A549 (cell line): ENCODE measurements at regions not wholly inside any gene's neighbourhood (a gene's known extent, or its start where the extent isn't known, plus 50 kb on each side); places are given as distances from the start of the nearest gene placed in this dataset.

Experiments
- ATAC-seq, 2 experiments: fragments of 200-7000 bp in 1 of 2; fragments of >200 bp in 1 of 2; cut with Nextera tagmentation in 1 of 2; cut with Tn5 transposase in 1 of 2; 3 replicates each; pipeline versions ENCODE4 v1.8.0 to v1.9.1; 2018 to 2020; ENCODE audit warnings: mild to moderate bottlenecking in 1 of 2, moderate library complexity in 1 of 2
- CTCF ChIA-PET: fragments of 300-600 bp; sonication (Branson Sonifier 250); formaldehyde crosslinking; extraction: SDS; loops from one replicate; lab custom pipeline; 2021; ENCODE audit warnings: antibody characterized with exemption, inconsistent platforms; lab: Yijun Ruan, JAX
- POLR2A ChIA-PET: fragments of 350-600 bp; formaldehyde crosslinking; extraction: SDS; loops from one replicate; lab custom pipeline; 2021; ENCODE audit warnings: antibody characterized with exemption, inconsistent platforms; lab: Yijun Ruan, JAX
- DNase-seq, 2 experiments: peaks; one replicate each; pipeline versions ENCODE4 v3.0.0 to v3.0.0-alpha.2; 2011 to 2016; ENCODE audit warnings: low read depth in 1 of 2, low spot score in 1 of 2
- FAIRE-seq: peaks from 2 replicates; lab custom pipeline; 2011; peaks lifted over from hg19 to GRCh38; lab: Jason Lieb, UNC
- H3K27ac ChIP-seq, 2 experiments: fragments of >200 bp; sonication (Bioruptor Twin); formaldehyde crosslinking; 3 replicates each; pipeline ENCODE4 v1.5.1; 2016 to 2017
- H3K4me1 ChIP-seq: fragments of >200 bp; sonication (Bioruptor Twin); formaldehyde crosslinking; 3 replicates; pipeline ENCODE4 v1.6.1; 2016
- H3K4me2 ChIP-seq: fragments of >200 bp; sonication (Bioruptor Twin); formaldehyde crosslinking; 3 replicates; pipeline ENCODE4 v1.6.1; 2016
- H3K4me3 ChIP-seq: fragments of >200 bp; sonication (Bioruptor Twin); formaldehyde crosslinking; 3 replicates; pipeline ENCODE4 v1.5.1; 2016
- H3K9me3 ChIP-seq: fragments of >200 bp; sonication (Bioruptor Twin); formaldehyde crosslinking; 3 replicates; pipeline ENCODE4 v1.6.1; 2016
- CHD4 ChIP-seq: fragments of 200-600 bp; sonication (generic); IDR thresholded peaks from 2 replicates; pipeline ENCODE4 v1.6.1; 2016; ENCODE audit warnings: antibody characterized with exemption, mild to moderate bottlenecking, borderline replicate concordance
- EP300 ChIP-seq, 2 experiments: fragments of >200 bp; sonication (Bioruptor Twin); formaldehyde crosslinking; IDR thresholded peaks; 2 replicates in 1 of 2; 3 replicates in 1 of 2; pipeline ENCODE4 v1.6.1; 2016 to 2017
- ESRRA ChIP-seq: fragments of 150-350 bp; IDR thresholded peaks from 2 replicates; pipeline ENCODE4 v1.6.1; 2014; ENCODE audit warnings: mild to moderate bottlenecking, low read length, borderline replicate concordance
- FOSB ChIP-seq: fragments of 250-450 bp; sonication (Bioruptor Pico); IDR thresholded peaks from 2 replicates; pipeline ENCODE4 v1.5.0; 2020; ENCODE audit warnings: mild to moderate bottlenecking, moderate library complexity
- FOSL2 ChIP-seq, 2 experiments: fragments of 450-650 bp in 1 of 2; fragments of >200 bp in 1 of 2; sonication (Bioruptor Twin) in 1 of 2; formaldehyde crosslinking; IDR thresholded peaks; 2 replicates each; pipeline versions ENCODE4 v1.5.0 to v1.6.1; 2016 to 2020; ENCODE audit warnings: mild to moderate bottlenecking in 1 of 2, moderate library complexity in 1 of 2
- FOXS1 ChIP-seq: fragments of 250-450 bp; sonication (Bioruptor Pico); IDR thresholded peaks from 2 replicates; pipeline ENCODE4 v1.5.0; 2020; ENCODE audit warnings: mild to moderate bottlenecking, moderate library complexity
- HDAC2 ChIP-seq: fragments of 200-600 bp; sonication (generic); IDR thresholded peaks from 2 replicates; pipeline ENCODE4 v1.6.1; 2016
- HOXA7 ChIP-seq: fragments of 250-450 bp; sonication (Bioruptor Pico); IDR thresholded peaks from 2 replicates; pipeline ENCODE4 v1.5.0; 2020; ENCODE audit warnings: mild to moderate bottlenecking, moderate library complexity
- KDM5A ChIP-seq: fragments of 200-600 bp; sonication (generic); IDR thresholded peaks from 2 replicates; pipeline ENCODE4 v1.6.1; 2016; ENCODE audit warnings: antibody characterized with exemption, mild to moderate bottlenecking
- MAFK ChIP-seq: fragments of 450-650 bp; IDR thresholded peaks from 2 replicates; pipeline ENCODE4 v1.6.1; 2014; ENCODE audit not compliant: partially characterized antibody
- PHF8 ChIP-seq: fragments of 200-600 bp; sonication (generic); IDR thresholded peaks from 2 replicates; pipeline ENCODE4 v1.6.1; 2016; ENCODE audit warnings: low read depth, mild to moderate bottlenecking, antibody characterized with exemption, moderate library complexity, borderline replicate concordance
- RAD21 ChIP-seq, 2 experiments: fragments of >200 bp in 1 of 2; sonication (Bioruptor Twin) in 1 of 2; formaldehyde crosslinking in 1 of 2; IDR thresholded peaks in 1 of 2; conservative IDR thresholded peaks in 1 of 2; 2 replicates in 1 of 2; 3 replicates in 1 of 2; pipeline ENCODE4 v1.6.1; 2012 to 2018; ENCODE audit warnings: inconsistent platforms in 1 of 2
- RARB ChIP-seq: fragments of 250-450 bp; sonication (Bioruptor Pico); IDR thresholded peaks from 2 replicates; pipeline ENCODE4 v1.8.0; 2021; ENCODE audit warnings: mild to moderate bottlenecking, moderate library complexity
- RCOR1 ChIP-seq: fragments of 150-350 bp; IDR thresholded peaks from 2 replicates; pipeline ENCODE4 v1.6.1; 2014; ENCODE audit warnings: antibody characterized with exemption, low read length, low read depth
- RNF2 ChIP-seq: fragments of 200-600 bp; sonication (generic); IDR thresholded peaks from 2 replicates; pipeline ENCODE4 v1.6.1; 2016; ENCODE audit warnings: low read depth, mild to moderate bottlenecking, antibody characterized with exemption, moderate library complexity, borderline replicate concordance
- SREBF2 ChIP-seq: fragments of 450-650 bp; IDR thresholded peaks from 2 replicates; pipeline ENCODE4 v1.6.1; 2014; ENCODE audit warnings: mild to moderate bottlenecking, moderate library complexity
- ZC3H11A ChIP-seq: fragments of 450-650 bp; IDR thresholded peaks from 2 replicates; pipeline ENCODE4 v1.6.1; 2014; ENCODE audit warnings: antibody characterized with exemption, mild to moderate bottlenecking
- ZFP36 ChIP-seq: fragments of 450-650 bp; IDR thresholded peaks from 2 replicates; pipeline ENCODE4 v1.6.1; 2014; ENCODE audit warnings: borderline replicate concordance; ENCODE audit not compliant: partially characterized antibody
- ZSCAN20 ChIP-seq: fragments of 250-450 bp; sonication (Bioruptor Pico); IDR thresholded peaks from 2 replicates; pipeline ENCODE4 v1.8.0; 2022; ENCODE audit warnings: mild to moderate bottlenecking, moderate library complexity
- WGBS: methylation state at CpG from one replicate; pipeline ENCODE4 v1.1.6; 2017; ENCODE audit errors: missing lambda C conversion rate; 5-methylcytosine and 5-hydroxymethylcytosine counted together
- TF ChIP-seq, protein P1 (sequence below): fragments of >200 bp; sonication (Bioruptor Twin); formaldehyde crosslinking; IDR thresholded peaks from 3 replicates; pipeline ENCODE4 v1.6.1; 2016
- TF ChIP-seq, protein P2 (sequence below): fragments of >200 bp; sonication (Bioruptor Twin); formaldehyde crosslinking; IDR thresholded peaks from 2 replicates; pipeline ENCODE4 v1.6.1; 2016
- TF ChIP-seq, protein P3 (sequence below): fragments of 250-450 bp; sonication (Bioruptor Pico); IDR thresholded peaks from 2 replicates; pipeline ENCODE4 v1.5.0; 2021; ENCODE audit warnings: mild to moderate bottlenecking, moderate library complexity, borderline replicate concordance

DNA sequence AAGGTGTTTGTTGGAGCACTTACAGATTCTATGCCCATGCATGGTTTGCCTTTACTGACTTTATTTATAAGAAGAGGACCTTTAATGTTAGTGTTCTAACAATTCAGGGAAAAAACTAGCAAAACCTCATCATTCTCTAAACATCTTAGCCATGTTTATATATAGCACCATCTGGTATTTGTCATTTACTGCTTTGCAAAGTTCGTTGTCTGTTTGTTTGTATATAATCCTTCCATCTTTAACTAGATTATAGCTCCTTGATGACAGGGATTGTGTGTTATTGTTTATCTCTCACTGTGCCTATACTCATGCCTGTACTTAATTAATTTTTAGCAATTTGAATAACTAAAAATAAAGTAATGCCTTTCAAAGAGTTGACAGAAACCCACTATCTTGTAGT is 170.6 kb upstream of the PACRGL start:
- H3K9me3 ChIP-seq, result no peaks in the 10 kb centered on the region
- no peak for TF ChIP-seq RAD21 (conservative IDR thresholded peaks at IDR 0.05 in 1 of 2, IDR thresholded peaks at IDR 0.05 in 1 of 2)
- TF ChIP-seq RARB, result no peak
- no peak for TF ChIP-seq FOSB
- TF ChIP-seq, protein P1, sequence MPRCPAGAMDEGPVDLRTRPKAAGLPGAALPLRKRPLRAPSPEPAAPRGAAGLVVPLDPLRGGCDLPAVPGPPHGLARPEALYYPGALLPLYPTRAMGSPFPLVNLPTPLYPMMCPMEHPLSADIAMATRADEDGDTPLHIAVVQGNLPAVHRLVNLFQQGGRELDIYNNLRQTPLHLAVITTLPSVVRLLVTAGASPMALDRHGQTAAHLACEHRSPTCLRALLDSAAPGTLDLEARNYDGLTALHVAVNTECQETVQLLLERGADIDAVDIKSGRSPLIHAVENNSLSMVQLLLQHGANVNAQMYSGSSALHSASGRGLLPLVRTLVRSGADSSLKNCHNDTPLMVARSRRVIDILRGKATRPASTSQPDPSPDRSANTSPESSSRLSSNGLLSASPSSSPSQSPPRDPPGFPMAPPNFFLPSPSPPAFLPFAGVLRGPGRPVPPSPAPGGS, result no peak
- TF ChIP-seq PHF8, result no peak
- no peak for TF ChIP-seq RNF2
- TF ChIP-seq, protein P2, sequence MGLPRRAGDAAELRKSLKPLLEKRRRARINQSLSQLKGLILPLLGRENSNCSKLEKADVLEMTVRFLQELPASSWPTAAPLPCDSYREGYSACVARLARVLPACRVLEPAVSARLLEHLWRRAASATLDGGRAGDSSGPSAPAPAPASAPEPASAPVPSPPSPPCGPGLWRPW, result no peak
- TF ChIP-seq, all 56 proteins: peak for 0
- CTCF ChIA-PET, result interaction anchor here (0.6 kb wide), 1 partner anchor 313 kb away, joined by 5 read pairs; no protein-coding TSS in a partner anchor
- POLR2A ChIA-PET, result no interaction called here
- no peak overlapping the region for H3K27ac ChIP-seq
- DNase-seq, result no peak
- no peaks in the 10 kb centered on the region for H3K4me1 ChIP-seq
- ATAC-seq, result no peak
- no peak overlapping the region for H3K4me2 ChIP-seq
- H3K4me3 ChIP-seq, result no peak overlapping the region
- no peak for FAIRE-seq
- WGBS, result 0% methylated on average over 1 of the region's 1 CpG

DNA sequence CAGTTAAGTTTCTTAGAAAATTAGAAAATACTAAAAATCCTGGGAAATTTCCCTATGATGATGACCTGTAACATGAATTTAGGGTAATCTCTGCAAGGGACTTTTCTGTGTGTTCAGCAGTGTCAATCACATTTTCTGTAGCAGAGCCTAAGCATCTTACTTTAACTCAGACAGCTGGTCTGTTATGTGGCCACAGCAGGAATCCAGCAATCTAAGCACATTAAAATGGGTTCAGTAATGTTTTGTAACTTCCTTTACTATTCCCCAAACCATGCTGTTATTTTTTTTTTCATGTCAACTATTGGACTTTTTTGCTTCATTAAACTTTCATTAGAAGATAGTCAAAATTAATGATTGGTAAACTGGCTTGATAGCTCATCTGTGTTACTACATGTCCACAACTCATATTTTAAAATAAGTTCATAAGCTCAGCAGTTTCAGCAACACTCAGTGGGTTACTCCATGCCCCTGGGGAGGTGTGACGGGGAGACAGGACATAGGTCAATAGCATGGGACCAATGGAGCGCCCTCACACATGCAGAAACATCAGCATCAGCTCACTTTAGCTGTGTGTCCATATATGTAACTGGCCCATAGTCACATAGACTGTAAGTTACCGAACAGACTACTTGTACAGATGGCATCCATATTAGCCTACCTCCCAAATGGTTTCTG is 168.0 kb upstream of the PACRGL start:
- TF ChIP-seq FOSL2 (IDR thresholded peaks at IDR 0.05) (no peak), FOSL2 (CRISPR knock-in tag; IDR thresholded peaks at IDR 0.05) (no peak), RCOR1 (no peak), ESRRA (no peak), KDM5A (no peak), SREBF2 (no peak), CHD4 (no peak), ZFP36 (no peak), HDAC2 (no peak), RNF2 (no peak), EP300 (IDR thresholded peaks at IDR 0.05) (no peak), FOXS1 (no peak), ZSCAN20 (no peak), ZC3H11A (no peak), HOXA7 (CRISPR knock-in tag) (no peak), MAFK (no peak)
- TF ChIP-seq, protein P3, sequence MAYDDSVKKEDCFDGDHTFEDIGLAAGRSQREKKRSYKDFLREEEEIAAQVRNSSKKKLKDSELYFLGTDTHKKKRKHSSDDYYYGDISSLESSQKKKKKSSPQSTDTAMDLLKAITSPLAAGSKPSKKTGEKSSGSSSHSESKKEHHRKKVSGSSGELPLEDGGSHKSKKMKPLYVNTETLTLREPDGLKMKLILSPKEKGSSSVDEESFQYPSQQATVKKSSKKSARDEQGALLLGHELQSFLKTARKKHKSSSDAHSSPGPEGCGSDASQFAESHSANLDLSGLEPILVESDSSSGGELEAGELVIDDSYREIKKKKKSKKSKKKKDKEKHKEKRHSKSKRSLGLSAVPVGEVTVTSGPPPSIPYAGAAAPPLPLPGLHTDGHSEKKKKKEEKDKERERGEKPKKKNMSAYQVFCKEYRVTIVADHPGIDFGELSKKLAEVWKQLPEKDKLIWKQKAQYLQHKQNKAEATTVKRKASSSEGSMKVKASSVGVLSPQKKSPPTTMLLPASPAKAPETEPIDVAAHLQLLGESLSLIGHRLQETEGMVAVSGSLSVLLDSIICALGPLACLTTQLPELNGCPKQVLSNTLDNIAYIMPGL (CRISPR knock-in tag), result no peak
- H3K27ac ChIP-seq, result no peak overlapping the region
- ATAC-seq (no peak), FAIRE-seq (no peak), DNase-seq (no peak)
- no peaks in the 10 kb centered on the region for H3K4me1 ChIP-seq
- H3K4me2 ChIP-seq, result no peak overlapping the region
- 7% methylated on average over 3 of the region's 3 CpGs for WGBS
- POLR2A ChIA-PET, result no interaction called here
- no peaks in the 10 kb centered on the region for H3K9me3 ChIP-seq
- CTCF ChIA-PET, result interaction anchor here (0.7 kb wide), 1 partner anchor 101 kb away, joined by 3 read pairs; no protein-coding TSS in a partner anchor
- no peak overlapping the region for H3K4me3 ChIP-seq
